T-helper 1 cell treated with Interleukin-12 subunit alpha and Interleukin-12 subunit beta and Interleukin-4 antibody, amounts not matched to agents 30 ng/mL and 1 ng/mL, for 36 hours (primary cell): ENCODE measurements at regions not wholly inside any gene's neighbourhood (a gene's known extent, or its start where the extent isn't known, plus 50 kb on each side); places are given as distances from the start of the nearest gene placed in this dataset.
"Not testable (repeated sequence)": the region's sequence is repeated elsewhere in the genome, so short reads cannot be mapped to it uniquely, and the experiment has no call there.

ENCODE experiments used
- intact Hi-C: fragments of 100-400 bp; cut with micrococcal nuclease; formaldehyde crosslinking; loops from one replicate; pipeline ENCODE4 v1.15.1; 2024

DNA sequence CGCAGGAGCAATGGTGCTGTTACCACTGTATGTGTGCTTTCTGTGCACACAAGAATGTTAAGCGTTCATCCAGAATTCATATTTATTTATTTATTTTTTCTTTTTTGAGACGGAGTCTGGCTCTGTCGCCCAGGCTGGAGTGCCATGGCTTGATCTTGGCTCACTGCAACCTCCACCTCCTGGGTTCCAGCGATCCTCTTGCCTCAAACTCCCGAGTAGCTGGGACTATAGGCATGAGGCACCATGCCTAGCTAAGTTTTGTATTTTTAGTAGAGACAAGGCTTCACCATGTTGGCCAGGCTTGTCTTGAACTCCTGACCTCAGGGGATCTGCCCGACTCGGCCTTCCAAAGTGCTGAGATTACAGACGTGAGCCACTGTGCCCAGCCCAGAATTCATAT lies 101.8 kb upstream of the SLC38A2 start:
- intact Hi-C loops: not testable (repeated sequence)

DNA sequence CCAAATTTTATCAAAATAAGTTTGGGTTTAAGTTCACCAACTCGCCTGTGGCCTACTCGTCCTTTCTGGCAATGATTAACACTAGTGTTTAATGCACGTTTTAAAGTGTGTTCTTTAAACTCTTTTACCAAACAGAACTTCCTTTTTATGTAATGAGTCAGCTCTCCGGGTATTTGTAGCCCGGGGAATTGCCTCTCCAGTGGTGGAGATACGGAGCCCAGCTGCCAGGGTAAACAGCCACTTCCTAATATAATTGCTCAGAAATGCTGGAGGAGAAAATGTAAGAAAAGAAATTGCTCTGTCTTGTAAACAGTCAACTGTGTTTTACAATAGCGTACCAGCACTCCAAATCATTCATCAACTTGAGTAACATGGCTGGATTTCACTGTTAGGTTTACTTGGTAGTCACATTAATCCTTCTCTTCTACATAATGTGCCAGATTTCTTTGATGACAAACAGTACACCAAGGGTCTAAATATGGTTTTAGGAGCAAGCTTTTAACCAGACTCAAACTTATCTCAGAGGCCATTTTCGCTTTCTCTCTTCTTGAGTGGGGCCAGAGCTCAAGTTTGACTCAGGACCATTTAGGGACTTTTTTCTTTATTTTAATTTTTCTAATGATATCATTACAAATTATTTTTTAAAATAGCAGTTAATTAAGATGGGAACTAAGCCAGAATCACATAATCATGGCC lies 101.2 kb upstream of the SLC38A2 start:
- intact Hi-C loops: no loop called here

DNA sequence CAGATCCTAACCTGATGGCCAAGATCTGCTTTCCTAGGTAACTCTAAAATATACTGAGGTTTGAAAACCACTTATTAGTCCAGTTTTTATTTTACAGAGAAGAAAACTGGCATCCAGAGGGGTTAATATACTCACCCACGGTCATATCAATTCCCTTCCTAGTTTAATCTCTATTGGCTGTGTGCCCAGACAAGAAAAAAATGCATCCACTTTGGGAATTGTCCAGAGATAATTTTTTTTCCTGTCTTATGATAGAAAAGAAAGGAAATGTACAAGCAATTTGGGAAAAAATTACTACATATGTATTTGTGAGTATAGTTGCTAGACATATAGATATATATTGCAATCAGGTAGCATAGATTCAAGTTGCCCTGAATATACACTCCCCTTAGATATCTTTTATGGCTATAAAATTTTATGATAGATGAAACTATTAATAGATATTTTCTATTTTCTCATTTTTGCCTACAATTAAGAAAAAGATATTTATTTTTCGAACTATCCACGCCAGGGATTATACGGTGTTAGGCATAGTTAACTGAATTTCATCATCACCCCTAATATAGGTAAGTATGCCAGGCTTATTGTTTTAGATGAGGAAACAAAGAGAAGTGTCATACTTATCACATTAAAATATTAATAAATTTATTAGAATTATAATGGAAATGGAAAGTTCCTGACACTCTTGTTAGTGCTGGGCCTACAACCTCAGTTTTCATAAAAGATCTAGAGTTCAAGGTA lies 100.5 kb upstream of the SLC38A2 start:
- intact Hi-C loops: no loop called here

DNA sequence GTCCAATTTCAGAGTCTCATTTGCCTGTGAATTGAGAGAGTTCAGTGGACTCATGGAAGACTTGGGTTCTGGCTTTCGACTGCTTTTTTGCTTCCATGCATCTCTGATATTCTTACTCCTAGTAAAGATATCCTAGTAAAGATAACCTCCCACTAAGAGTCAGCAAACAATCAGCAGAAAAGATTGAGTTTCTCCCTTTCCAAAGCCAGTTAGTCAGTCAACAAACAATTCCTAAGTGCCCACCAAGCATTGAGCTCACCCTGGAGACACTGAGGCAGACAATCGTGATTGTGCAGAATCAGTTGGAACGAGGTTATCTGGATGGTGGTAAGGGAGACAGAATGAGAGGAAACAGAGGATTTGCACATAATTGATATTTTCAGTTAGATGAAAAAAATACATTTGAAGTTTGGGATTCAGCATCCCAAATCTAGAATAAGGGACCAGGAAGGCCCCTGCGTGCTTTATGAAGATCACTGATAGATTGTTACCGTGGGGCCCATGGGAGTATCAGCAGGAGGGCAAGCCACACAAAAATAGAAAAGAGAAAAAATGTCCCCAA lies 99.7 kb upstream of the SLC38A2 start:
- intact Hi-C loops: no loop called here

DNA sequence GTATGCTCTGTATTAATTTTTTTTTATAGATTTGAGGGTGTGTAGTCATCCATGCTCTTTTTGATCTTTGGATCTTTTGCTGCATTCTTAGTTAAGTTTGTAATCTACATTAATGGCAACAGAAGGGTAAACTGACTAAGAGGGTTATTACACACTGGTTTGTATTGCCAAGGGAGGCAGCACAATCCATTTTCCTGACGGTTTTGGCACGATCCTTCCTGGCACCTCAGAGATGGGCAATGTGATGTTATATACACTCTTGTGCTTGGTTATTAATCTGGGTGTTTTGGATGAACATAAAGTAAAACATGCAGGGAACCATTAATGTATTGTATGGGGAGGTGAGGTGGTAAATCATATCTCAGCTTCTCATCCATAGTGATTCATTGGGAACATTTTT lies 98.8 kb upstream of the SLC38A2 start:
- intact Hi-C loops: loop anchor here (2.0 kb wide), 1 partner anchor 53 kb away; no protein-coding TSS in a partner anchor

DNA sequence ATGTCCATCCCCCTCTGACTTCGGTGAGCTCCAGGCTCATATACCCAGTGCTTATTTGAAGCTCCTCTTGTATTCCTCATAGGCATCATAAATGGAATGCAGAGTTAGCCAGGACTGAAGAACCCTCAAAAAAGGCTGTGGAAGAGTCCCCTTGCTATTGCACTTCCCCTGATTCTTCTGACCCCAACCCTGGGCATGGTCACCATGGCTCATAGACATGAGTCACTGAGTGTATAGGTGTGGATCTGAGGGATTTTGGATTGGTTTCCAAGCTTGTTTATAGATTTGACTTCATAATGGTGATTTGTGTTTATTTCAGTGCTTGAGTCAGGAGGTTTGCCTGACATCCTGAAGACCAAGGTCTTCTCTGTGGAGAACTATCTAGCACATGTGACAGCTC lies 98.4 kb upstream of the SLC38A2 start:
- intact Hi-C loops: loop anchor here (1.0 to 2.0 kb wide), 2 partner anchors 11 to 54 kb away; no protein-coding TSS in a partner anchor

DNA sequence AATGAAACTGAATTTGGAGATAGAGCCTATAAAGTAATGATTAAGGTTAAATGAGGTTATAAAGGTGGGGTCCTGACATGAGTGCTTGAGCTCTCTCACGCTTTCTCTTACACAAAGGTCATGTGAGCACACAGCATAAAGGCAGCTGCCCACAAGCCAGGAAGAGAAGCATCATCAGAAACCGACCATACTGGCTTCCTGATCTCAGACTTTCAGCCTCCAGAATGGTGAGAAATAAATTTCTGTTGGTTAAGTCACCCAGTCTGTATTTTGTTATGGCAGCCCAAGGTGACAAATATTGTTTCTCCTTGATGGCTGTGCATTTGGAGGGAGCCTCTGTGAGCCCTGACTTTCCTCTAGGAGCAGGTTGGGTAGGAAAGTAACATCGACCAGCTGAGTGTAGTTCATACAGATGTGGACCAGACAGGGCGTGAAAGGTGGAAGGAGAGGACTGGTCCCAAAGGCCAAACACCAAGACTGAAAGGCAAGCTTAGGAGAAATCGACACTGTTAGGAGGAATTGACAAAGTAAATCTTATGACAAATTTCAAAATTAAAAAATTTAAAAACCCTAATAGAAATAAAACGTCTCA lies 97.6 kb upstream of the SLC38A2 start:
- intact Hi-C loops: loop anchor here (1.0 to 2.0 kb wide), 2 partner anchors 10 to 55 kb away; no protein-coding TSS in a partner anchor

DNA sequence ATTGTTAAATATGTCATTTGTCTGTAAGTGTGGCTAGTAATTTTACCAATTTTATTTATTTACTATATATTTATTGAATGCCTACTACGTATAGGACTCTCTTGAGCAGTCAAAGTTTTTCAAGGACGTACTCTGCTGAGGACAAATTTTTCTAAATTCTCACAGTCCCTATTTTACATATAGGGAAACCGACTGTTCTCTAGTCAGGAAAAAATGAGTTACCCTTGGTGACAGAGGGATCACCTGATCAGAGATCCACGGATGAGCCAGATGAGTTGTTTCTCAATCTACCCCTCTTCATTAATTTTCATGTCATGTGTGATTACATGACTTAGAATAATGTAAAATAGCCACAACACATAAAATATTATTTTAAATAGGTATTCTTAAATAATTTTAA lies 96.2 kb upstream of the SLC38A2 start:
- intact Hi-C loops: no loop called here

DNA sequence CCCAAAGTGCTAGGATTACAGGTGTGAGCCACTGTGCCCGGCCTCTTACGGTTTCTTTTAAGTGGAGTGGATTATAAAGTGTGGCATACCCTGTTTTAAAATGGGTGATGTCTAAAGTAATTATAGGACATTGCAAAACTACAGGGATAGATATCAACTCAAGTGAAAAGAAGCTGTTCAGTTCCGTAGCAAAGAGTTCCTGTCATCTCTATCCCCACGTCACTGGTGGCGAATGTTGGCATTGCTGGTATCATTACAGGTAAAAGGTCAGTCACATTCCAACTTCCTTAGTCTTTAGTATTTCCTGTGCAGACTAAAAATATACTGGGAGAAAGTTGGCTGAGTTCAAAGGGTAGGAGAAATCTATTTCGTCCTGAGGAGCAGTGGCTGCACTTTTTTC lies 95.6 kb upstream of the SLC38A2 start:
- intact Hi-C loops: no loop called here

DNA sequence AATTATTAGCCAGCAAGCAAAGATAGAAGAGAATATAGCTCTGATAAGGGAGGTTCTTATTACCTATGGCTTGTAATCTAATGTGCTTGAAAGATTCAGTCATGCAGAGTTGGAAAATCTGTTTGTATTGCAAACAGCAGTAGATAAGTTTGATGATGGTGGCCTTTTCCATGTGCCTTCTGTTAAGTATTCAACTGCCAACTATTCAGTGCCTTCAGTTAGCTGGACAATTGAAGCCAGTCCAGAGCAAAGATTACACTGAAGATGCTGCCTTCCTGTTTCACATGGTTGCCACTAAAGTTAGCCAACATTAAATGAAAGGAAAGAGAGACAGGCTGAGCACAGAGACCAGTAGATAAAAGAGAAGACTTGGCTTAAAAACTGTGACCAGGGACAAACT lies 92.7 kb upstream of the SLC38A2 start:
- intact Hi-C loops: no loop called here

DNA sequence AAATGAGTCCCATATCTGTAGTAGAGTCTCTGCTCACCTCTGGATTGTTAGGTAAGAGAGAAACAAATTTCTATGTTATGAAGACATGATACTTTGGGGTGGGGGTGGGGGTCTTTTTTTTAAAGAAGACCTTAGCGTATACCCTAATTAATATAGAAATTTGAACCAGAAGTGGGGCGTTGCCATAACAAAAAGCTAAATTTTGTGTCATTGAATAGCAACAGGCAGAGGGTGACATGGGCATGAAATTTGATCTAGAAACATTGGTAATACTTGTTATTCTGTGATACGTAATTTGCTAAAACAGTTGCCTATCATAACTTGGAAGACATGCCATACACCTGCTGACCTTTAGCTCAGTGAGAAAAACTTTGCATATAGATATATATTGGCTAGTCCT lies 92.3 kb upstream of the SLC38A2 start:
- intact Hi-C loops: no loop called here

DNA sequence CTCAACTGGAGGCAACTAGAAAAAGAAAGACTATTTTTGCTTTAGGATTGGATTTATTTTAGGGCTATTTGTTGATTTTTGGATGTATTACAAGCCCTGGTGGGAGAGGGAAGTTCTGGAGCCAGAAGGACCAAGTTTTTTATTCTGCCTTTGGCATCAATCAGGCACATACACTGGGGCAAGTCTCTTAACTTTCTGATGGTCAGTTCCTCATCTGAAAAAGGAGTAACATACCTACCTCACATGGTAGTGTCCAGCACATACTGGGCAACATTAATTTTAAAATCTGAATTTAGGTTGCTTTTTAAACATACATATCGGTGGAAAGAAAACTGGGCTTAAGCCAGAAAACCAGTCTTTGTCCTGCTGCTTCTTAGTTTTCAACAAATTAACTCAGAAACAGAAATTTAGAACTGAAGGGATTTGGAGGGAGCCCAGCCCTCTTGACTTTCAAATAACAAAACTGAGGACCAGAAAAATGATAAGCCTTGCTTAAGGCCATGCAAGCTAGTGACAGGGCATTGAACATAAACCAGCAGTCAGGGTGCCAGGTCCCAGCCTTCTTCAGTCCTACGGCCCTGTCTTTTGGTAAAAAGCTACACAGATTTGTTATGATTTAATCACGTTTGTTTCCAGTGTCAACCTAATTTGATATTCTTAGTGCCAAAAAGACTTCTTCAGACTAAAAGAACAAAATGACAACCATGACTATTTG lies 90.2 kb upstream of the SLC38A2 start:
- intact Hi-C loops: no loop called here

DNA sequence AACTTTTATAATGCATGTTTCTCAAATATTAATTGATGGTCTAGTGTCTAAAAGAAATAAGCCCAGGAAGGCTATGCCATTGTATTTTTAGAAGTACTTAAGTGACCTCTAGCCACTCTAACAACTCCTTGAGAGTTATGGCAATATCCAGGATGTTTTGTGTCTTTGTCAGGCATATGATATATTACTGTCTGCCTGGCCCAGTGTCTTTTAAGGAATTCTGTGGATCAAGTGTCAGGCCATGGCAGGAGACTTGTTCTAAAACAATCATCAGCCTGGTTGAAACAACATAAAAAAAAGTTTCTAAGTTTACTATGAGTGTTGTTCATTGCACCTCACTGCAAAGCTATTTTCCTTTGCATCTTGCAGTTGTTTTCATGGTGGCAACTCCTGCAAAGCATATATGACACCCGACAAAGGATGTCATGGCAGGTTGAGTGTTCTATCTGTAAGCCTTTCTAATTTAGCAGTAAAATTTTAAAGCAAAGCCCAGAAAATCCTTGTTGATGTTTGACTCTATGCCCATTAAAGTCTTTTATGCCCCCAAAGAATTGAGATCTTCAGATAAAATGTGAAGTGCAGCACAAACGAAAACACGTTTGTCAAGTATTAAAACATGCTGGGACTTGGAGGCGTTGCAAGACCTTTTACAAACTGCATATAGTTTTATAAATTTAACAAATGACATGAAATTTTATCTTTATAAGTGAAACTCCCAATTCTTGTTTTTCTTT lies 89.5 kb upstream of the SLC38A2 start:
- intact Hi-C loops: loop anchor here (2.0 kb wide), 1 partner anchor 199 kb away; no protein-coding TSS in a partner anchor

DNA sequence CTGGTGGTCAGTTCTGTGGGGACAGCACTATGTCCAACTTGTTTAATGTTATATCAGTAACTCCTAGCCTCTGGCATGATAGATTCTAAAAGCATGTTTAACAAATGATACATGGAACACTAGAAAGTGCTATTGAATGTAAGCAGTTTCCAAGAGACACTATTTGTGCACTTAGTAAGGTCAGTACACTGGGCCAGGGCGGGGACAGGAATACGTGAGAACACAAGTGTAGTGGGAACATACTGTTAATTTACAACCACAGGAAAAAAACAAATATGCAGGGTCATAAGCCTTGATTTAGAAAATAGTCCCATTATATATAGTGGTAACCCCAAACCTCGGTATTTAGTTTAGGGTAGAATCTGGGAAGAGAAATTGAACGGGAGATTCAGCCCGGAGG lies 88.9 kb upstream of the SLC38A2 start:
- intact Hi-C loops: loop anchor here (2.0 kb wide), 1 partner anchor 199 kb away; no protein-coding TSS in a partner anchor

DNA sequence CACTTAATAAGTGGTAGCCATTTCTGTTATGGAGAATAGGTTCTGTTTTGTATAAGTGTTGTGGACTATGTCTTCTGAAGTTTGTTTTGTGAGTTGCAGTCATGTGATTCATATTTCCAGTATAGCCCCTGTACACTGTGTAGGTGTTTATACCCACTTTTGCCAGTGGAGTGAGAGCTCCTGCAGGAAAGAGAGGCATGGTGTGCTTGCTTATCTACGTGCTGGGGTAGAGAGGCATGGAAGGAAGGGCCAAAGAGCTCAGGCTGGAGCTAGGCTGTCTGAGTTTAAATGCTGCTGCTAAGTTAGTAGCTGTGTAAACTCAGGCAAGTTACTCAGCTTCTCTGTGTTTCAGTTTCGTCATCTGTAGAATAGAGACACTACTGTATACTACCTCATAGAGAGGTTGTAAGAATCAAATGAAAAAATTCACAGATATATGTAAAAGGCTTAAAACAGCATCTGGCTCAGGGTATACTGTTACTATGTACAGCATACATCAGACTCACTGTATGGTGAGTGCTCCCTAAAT lies 88.2 kb upstream of the SLC38A2 start:
- intact Hi-C loops: loop anchor here (1.0 to 2.0 kb wide), 2 partner anchors 10 to 200 kb away; no protein-coding TSS in a partner anchor

DNA sequence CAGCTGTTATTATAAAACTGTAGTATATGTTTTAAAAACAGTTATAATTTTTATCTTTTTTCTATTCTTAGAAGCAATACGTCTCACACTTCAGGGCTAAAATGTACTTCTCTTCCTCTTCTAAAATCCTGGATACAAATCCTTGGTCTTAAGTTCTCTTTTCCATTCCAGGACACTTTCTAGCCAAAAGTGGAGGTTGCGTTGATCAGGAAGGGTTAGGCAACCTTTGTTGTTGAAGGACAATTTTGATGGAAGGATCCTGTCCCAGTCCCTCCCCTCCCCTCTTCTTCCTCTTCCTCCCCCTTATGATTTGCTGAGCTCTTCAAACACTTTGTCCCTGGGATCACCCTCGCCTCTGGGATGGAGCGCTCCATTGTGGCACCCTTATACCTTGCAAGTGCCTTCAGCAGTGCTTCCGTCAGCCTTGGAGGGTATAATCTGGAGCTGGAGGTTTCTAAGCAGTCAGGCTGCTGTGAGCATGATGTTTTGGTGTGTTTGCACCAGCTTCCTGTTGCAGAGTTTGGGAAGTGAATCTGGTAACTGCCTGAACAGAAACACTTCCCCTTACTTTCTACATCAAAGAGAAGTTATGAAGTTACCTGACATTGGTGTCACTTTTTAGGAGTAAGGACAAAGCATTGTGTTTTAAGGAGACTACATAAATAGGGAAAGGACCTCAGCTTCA lies 87.4 kb upstream of the SLC38A2 start:
- intact Hi-C loops: loop anchor here (1.0 to 10.0 kb wide), 10 partner anchors 10 to 755 kb away; partner anchors contain the start of gene SLC38A1

DNA sequence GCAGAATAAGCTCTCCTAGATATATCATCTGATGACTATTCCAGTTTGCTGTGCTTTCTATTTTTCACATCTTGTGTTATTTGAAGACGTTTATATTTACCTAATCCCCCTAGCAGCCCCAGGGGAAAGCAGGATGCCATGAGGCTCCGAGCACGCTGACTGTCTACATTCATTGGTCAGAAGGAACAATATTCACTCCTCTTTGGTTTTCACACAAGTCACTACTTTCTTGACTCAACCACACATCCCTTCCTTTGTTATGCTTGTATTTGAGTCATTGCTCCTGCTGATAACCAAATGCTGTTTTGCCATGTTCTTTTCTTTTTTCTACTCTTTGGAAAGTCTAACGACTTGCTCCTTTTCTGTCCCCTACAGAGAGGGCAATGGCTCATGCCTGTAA lies 86.5 kb upstream of the SLC38A2 start:
- intact Hi-C loops: loop anchor here (1.0 to 10.0 kb wide), 8 partner anchors 57 to 756 kb away; partner anchors contain the start of gene SLC38A1

DNA sequence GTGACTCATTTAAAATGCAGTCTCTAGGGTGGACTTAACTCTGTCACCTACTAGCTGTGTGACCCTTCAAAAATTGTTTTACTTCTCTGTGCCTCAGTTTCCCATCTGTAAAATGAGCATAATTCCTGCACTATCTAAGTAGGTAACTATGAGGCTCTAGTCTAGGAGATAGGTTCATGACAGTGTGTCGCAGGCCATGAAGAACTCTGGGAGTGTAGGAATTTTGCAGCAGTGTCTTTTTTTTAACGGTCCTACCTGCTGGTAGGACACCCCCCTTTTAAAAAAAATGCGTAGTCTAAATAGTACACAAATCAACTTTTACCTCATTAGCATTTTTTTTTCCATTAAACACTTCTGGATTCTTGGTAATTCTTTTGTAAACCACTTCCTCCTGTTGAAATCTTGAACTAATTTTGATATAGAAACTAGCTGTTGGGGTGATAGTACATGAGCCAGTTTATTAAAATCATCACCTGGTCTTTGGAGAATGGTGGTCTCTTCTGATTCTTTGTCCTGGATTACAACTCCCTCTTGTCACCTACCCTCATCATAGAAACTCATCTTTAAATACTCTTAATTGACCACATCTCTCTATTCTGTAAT lies 86.0 kb upstream of the SLC38A2 start:
- intact Hi-C loops: loop anchor here (1.0 to 10.0 kb wide), 12 partner anchors 56 to 756 kb away; partner anchors contain the start of genes SCAF11, SLC38A1 and SLC38A2

DNA sequence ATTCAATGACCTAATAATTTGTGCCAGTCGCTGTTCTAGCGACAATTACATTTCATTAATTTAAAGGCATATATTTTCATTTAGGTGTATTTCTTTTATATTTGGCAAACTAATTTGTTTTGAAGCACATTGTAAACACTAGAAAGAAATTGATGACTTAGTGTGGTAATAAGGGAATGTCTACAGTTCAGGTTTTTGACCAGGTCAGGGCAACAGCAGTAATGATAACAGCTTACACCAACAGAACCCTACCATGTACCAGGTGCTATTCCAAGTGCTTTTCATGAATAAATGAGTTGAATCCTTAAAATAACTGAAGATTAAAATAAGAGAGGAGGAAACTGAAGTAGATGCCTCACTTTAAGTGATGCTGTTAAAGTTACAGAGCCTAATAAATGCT lies 85.4 kb upstream of the SLC38A2 start:
- intact Hi-C loops: loop anchor here (1.0 to 10.0 kb wide), 10 partner anchors 56 to 757 kb away; partner anchors contain the start of genes SCAF11, SLC38A1 and SLC38A2
